ENCODE measurements at regions not wholly inside any gene's neighbourhood (a gene's known extent, or its start where the extent isn't known, plus 50 kb on each side); places are given as distances from the start of the nearest gene placed in this dataset.
"Not testable (repeated sequence)": the region's sequence is repeated elsewhere in the genome, so short reads cannot be mapped to it uniquely, and the experiment has no call there.

GRCh38 chr12:123057513-123058265 lies 77.2 kb downstream of the ARL6IP4 start:
- Histone ChIP-seq H3K4me1 (ENCODE audit: control insufficient read depth, insufficient read depth, low read length) (peaks cover 21% of the 10 kb centered on the region), H3K4me3 (ENCODE audit: low read length) (no peak overlapping the region)

GRCh38 chr12:123056709-123057108 lies 76.2 kb downstream of the ARL6IP4 start:
- H3K36me3 ChIP-seq (ENCODE audit: insufficient read depth, low read length), result no peaks in the 10 kb centered on the region
- H3K9ac ChIP-seq (ENCODE audit: low read depth, low read length), result no peak overlapping the region
- H3K4me3 ChIP-seq (ENCODE audit: low read length), result no peak overlapping the region
- no peak overlapping the region for H3K4me2 ChIP-seq (ENCODE audit: low read length)
- no peaks in the 10 kb centered on the region for H3K27me3 ChIP-seq (ENCODE audit: control insufficient read depth, insufficient read depth, low read length)
- no peaks in the 10 kb centered on the region for H3K9me3 ChIP-seq (replicated peaks; ENCODE audit: low read length)
- peaks cover 13% of the 10 kb centered on the region for H3K4me1 ChIP-seq (ENCODE audit: control insufficient read depth, insufficient read depth, low read length)

More at GRCh38 chr12:123057513-123058265, 77.2 kb downstream of the ARL6IP4 start:
- Histone ChIP-seq H3K27me3 (ENCODE audit: control insufficient read depth, insufficient read depth, low read length) (no peaks in the 10 kb centered on the region), H3K9ac (ENCODE audit: low read depth, low read length) (no peak overlapping the region), H3K4me2 (ENCODE audit: low read length) (no peak overlapping the region), H3K36me3 (ENCODE audit: insufficient read depth, low read length) (no peaks in the 10 kb centered on the region), H3K9me3 (replicated peaks; ENCODE audit: low read length) (no peaks in the 10 kb centered on the region)

- H3K4me2 ChIP-seq (ENCODE audit: low read length), result no peak overlapping the region
- H3K9ac ChIP-seq (ENCODE audit: low read depth, low read length), result no peak overlapping the region
- peaks cover 8% of the 10 kb centered on the region for H3K4me1 ChIP-seq (ENCODE audit: control insufficient read depth, insufficient read depth, low read length)
Measured at GRCh38 chr12:123056053-123056452, 75.6 kb downstream of the ARL6IP4 start.

GRCh38 chr12:123055281-123055766 lies 74.8 kb downstream of the ARL6IP4 start:
- H3K4me1 ChIP-seq (ENCODE audit: control insufficient read depth, insufficient read depth, low read length), result peaks cover 13% of the 10 kb centered on the region

More at GRCh38 chr12:123056053-123056452, 75.6 kb downstream of the ARL6IP4 start:
- H3K9me3 ChIP-seq (replicated peaks; ENCODE audit: low read length), result no peaks in the 10 kb centered on the region
- H3K27me3 ChIP-seq (ENCODE audit: control insufficient read depth, insufficient read depth, low read length), result no peaks in the 10 kb centered on the region
- no peak overlapping the region for H3K4me3 ChIP-seq (ENCODE audit: low read length)
- H3K36me3 ChIP-seq (ENCODE audit: insufficient read depth, low read length), result no peaks in the 10 kb centered on the region

GRCh38 chr12:123054371-123054770 lies 73.9 kb downstream of the ARL6IP4 start:
- Histone ChIP-seq H3K4me1 (ENCODE audit: control insufficient read depth, insufficient read depth, low read length) (peaks cover 22% of the 10 kb centered on the region), H3K4me3 (ENCODE audit: low read length) (no peak overlapping the region), H3K4me2 (ENCODE audit: low read length) (no peak overlapping the region), H3K36me3 (ENCODE audit: insufficient read depth, low read length) (no peaks in the 10 kb centered on the region), H3K27me3 (ENCODE audit: control insufficient read depth, insufficient read depth, low read length) (no peaks in the 10 kb centered on the region), H3K9ac (ENCODE audit: low read depth, low read length) (no peak overlapping the region), H3K9me3 (replicated peaks; ENCODE audit: low read length) (no peaks in the 10 kb centered on the region)

More at GRCh38 chr12:123055281-123055766, 74.8 kb downstream of the ARL6IP4 start:
- H3K4me2 ChIP-seq (ENCODE audit: low read length), result no peak overlapping the region
- no peaks in the 10 kb centered on the region for H3K36me3 ChIP-seq (ENCODE audit: insufficient read depth, low read length)
- H3K9ac ChIP-seq (ENCODE audit: low read depth, low read length), result no peak overlapping the region
- H3K4me3 ChIP-seq (ENCODE audit: low read length), result no peak overlapping the region
- H3K27me3 ChIP-seq (ENCODE audit: control insufficient read depth, insufficient read depth, low read length), result no peaks in the 10 kb centered on the region
- H3K9me3 ChIP-seq (replicated peaks; ENCODE audit: low read length), result no peaks in the 10 kb centered on the region

GRCh38 chr12:123051556-123051955 lies 71.1 kb downstream of the ARL6IP4 start:
- no peaks in the 10 kb centered on the region for H3K27me3 ChIP-seq (ENCODE audit: control insufficient read depth, insufficient read depth, low read length)
- no peak overlapping the region for H3K9ac ChIP-seq (ENCODE audit: low read depth, low read length)
- H3K9me3 ChIP-seq (replicated peaks; ENCODE audit: low read length), result no peaks in the 10 kb centered on the region
- peaks cover 26% of the 10 kb centered on the region for H3K4me1 ChIP-seq (ENCODE audit: control insufficient read depth, insufficient read depth, low read length)
- H3K4me3 ChIP-seq (ENCODE audit: low read length), result no peak overlapping the region
- no peaks in the 10 kb centered on the region for H3K36me3 ChIP-seq (ENCODE audit: insufficient read depth, low read length)
- no peak overlapping the region for H3K4me2 ChIP-seq (ENCODE audit: low read length)

- Histone ChIP-seq H3K9ac (ENCODE audit: low read depth, low read length) (no peak overlapping the region), H3K4me2 (ENCODE audit: low read length) (no peak overlapping the region), H3K4me1 (ENCODE audit: control insufficient read depth, insufficient read depth, low read length) (peaks cover 21% of the 10 kb centered on the region), H3K4me3 (ENCODE audit: low read length) (no peak overlapping the region), H3K27me3 (ENCODE audit: control insufficient read depth, insufficient read depth, low read length) (no peaks in the 10 kb centered on the region), H3K9me3 (replicated peaks; ENCODE audit: low read length) (no peaks in the 10 kb centered on the region), H3K36me3 (ENCODE audit: insufficient read depth, low read length) (no peaks in the 10 kb centered on the region)
Measured at GRCh38 chr12:123050913-123051312, 70.4 kb downstream of the ARL6IP4 start.

- H3K4me3 ChIP-seq (ENCODE audit: low read length), result no peak overlapping the region
- H3K9ac ChIP-seq (ENCODE audit: low read depth, low read length), result no peak overlapping the region
- no peaks in the 10 kb centered on the region for H3K9me3 ChIP-seq (replicated peaks; ENCODE audit: low read length)
- H3K36me3 ChIP-seq (ENCODE audit: insufficient read depth, low read length), result no peaks in the 10 kb centered on the region
- peak overlapping the region; percentile 46 for H3K4me2 ChIP-seq (ENCODE audit: low read length)
- H3K4me1 ChIP-seq (ENCODE audit: control insufficient read depth, insufficient read depth, low read length), result peaks cover 18% of the 10 kb centered on the region
- H3K27me3 ChIP-seq (ENCODE audit: control insufficient read depth, insufficient read depth, low read length), result no peaks in the 10 kb centered on the region
Measured at GRCh38 chr12:123050331-123050831, 69.9 kb downstream of the ARL6IP4 start.

GRCh38 chr12:123049398-123050240 lies 69.1 kb downstream of the ARL6IP4 start:
- Histone ChIP-seq H3K36me3 (ENCODE audit: insufficient read depth, low read length) (no peaks in the 10 kb centered on the region), H3K9ac (ENCODE audit: low read depth, low read length) (no peak overlapping the region), H3K27me3 (ENCODE audit: control insufficient read depth, insufficient read depth, low read length) (no peaks in the 10 kb centered on the region), H3K9me3 (replicated peaks; ENCODE audit: low read length) (no peaks in the 10 kb centered on the region), H3K4me3 (ENCODE audit: low read length) (no peak overlapping the region), H3K4me2 (ENCODE audit: low read length) (peak overlapping the region; percentile 46), H3K4me1 (ENCODE audit: control insufficient read depth, insufficient read depth, low read length) (peaks cover 18% of the 10 kb centered on the region)

GRCh38 chr12:123047892-123048291 lies 67.4 kb downstream of the ARL6IP4 start:
- not testable (repeated sequence) for H3K4me3 ChIP-seq (ENCODE audit: low read length); H3K27me3 ChIP-seq (ENCODE audit: control insufficient read depth, insufficient read depth, low read length); H3K9me3 ChIP-seq (replicated peaks; ENCODE audit: low read length); H3K4me2 ChIP-seq (ENCODE audit: low read length); H3K9ac ChIP-seq (ENCODE audit: low read depth, low read length); H3K36me3 ChIP-seq (ENCODE audit: insufficient read depth, low read length)
- H3K4me1 ChIP-seq (ENCODE audit: control insufficient read depth, insufficient read depth, low read length), result peaks cover 27% of the 10 kb centered on the region

- Histone ChIP-seq H3K4me3 (ENCODE audit: low read length) (no peak overlapping the region), H3K9ac (ENCODE audit: low read depth, low read length) (no peak overlapping the region), H3K4me1 (ENCODE audit: control insufficient read depth, insufficient read depth, low read length) (peaks cover 27% of the 10 kb centered on the region), H3K36me3 (ENCODE audit: insufficient read depth, low read length) (no peaks in the 10 kb centered on the region), H3K9me3 (replicated peaks; ENCODE audit: low read length) (no peaks in the 10 kb centered on the region), H3K27me3 (ENCODE audit: control insufficient read depth, insufficient read depth, low read length) (no peaks in the 10 kb centered on the region), H3K4me2 (ENCODE audit: low read length) (no peak overlapping the region)
Measured at GRCh38 chr12:123047289-123047688, 66.8 kb downstream of the ARL6IP4 start.

Measured in skeletal muscle satellite cell (primary cell).